Common myeloid progenitor, CD34-positive (primary cell): ENCODE measurements at regions not wholly inside any gene's neighbourhood (a gene's known extent, or its start where the extent isn't known, plus 50 kb on each side); places are given as distances from the start of the nearest gene placed in this dataset.

Experiments
- CTCF ChIA-PET: fragments of 350-600 bp; sonication (Branson Sonifier 250); formaldehyde crosslinking; loops from one replicate; lab custom pipeline; 2021; ENCODE audit warnings: antibody characterized with exemption; lab: Charles Lee
- POLR2A ChIA-PET: fragments of 350-600 bp; sonication (Branson Sonifier 250); formaldehyde crosslinking; loops from one replicate; lab custom pipeline; 2021; ENCODE audit warnings: antibody characterized with exemption; lab: Charles Lee
- DNase-seq, 3 donors: peaks; one replicate each; pipeline versions ENCODE4 v3.0.0 to v3.0.0-alpha.2; 2013
- H3K27ac ChIP-seq, 2 experiments: 1 replicate in 1 of 2; 2 replicates in 1 of 2; pipeline ENCODE4 v1.7.0; 2013; ENCODE audit warnings: inconsistent platforms in 2 of 2, low read length in 2 of 2, mild to moderate bottlenecking in 2 of 2, low read depth in 1 of 2, moderate library complexity in 1 of 2; ENCODE audit not compliant: severe bottlenecking in 2 of 2, insufficient read depth in 1 of 2, poor library complexity in 1 of 2
- H3K27me3 ChIP-seq, 5 experiments: replicated peaks in 2 of 5; 1 replicate in 3 of 5; 2 replicates in 2 of 5; pipeline versions ENCODE4 v1.6.1 to v1.7.0; 2013; ENCODE audit warnings: low read length in 4 of 5, mild to moderate bottlenecking in 2 of 5, moderate library complexity in 2 of 5, inconsistent platforms in 1 of 5; ENCODE audit not compliant: insufficient read depth in 5 of 5, control insufficient read depth in 4 of 5
- H3K36me3 ChIP-seq, 4 experiments: 1 replicate in 2 of 4; 2 replicates in 2 of 4; pipeline versions ENCODE4 v1.6.1 to v1.7.0; 2013; ENCODE audit warnings: low read length in 3 of 4, control low read depth in 1 of 4, mild to moderate bottlenecking in 1 of 4; ENCODE audit not compliant: control insufficient read depth in 4 of 4, insufficient read depth in 4 of 4
- H3K4me1 ChIP-seq, 4 experiments: 1 replicate in 3 of 4; 2 replicates in 1 of 4; pipeline versions ENCODE4 v1.6.1 to v1.7.1; 2013; ENCODE audit warnings: low read length in 3 of 4, mild to moderate bottlenecking in 3 of 4, control low read depth in 1 of 4, inconsistent platforms in 1 of 4, moderate library complexity in 1 of 4; ENCODE audit not compliant: control insufficient read depth in 4 of 4, insufficient read depth in 4 of 4; ENCODE audit errors: control extremely low read depth in 1 of 4
- H3K4me3 ChIP-seq, 7 experiments: 1 replicate in 4 of 7; 2 replicates in 3 of 7; pipeline versions ENCODE4 v1.5.1 to v1.7.0; 2013; ENCODE audit warnings: mild to moderate bottlenecking in 7 of 7, low read length in 6 of 7, moderate library complexity in 6 of 7, inconsistent platforms in 2 of 7, low read depth in 2 of 7, control low read depth in 1 of 7; ENCODE audit not compliant: insufficient read depth in 4 of 7, control insufficient read depth in 1 of 7; ENCODE audit errors: extremely low read depth in 1 of 7
- H3K9me3 ChIP-seq, 5 experiments: 1 replicate in 4 of 5; 2 replicates in 1 of 5; pipeline versions ENCODE4 v1.6.1 to v1.7.1; 2013; ENCODE audit warnings: low read length in 4 of 5, mild to moderate bottlenecking in 2 of 5, inconsistent platforms in 1 of 5, low read depth in 1 of 5, moderate library complexity in 1 of 5; ENCODE audit not compliant: control insufficient read depth in 4 of 5, insufficient read depth in 2 of 5; ENCODE audit errors: control extremely low read depth in 1 of 5
- WGBS: methylation state at CpG from one replicate; pipeline ENCODE4 v1.1.5; 2013; ENCODE audit not compliant: insufficient coverage; 5-methylcytosine and 5-hydroxymethylcytosine counted together

GRCh38 chr11:114928260-114928870 is 250.0 kb downstream of the NXPE2 start:
- Histone ChIP-seq H3K27me3 (no peaks in the 10 kb centered on the region), H3K36me3 (no peaks in the 10 kb centered on the region), H3K27ac (no peak overlapping the region), H3K4me3 (no peak overlapping the region), H3K4me1 (no peaks in the 10 kb centered on the region), H3K9me3 (peaks cover 0 to 2% (median 0%) of the 10 kb centered on the region in 5 experiments)
- CTCF ChIA-PET, result no interaction called here
- DNase-seq, result no peak
- WGBS, result 89% methylated on average over 6 of the region's 6 CpGs
- POLR2A ChIA-PET, result no interaction called here

- no peak for DNase-seq
- H3K4me1 ChIP-seq, result no peaks in the 10 kb centered on the region
- no peak overlapping the region for H3K4me3 ChIP-seq
- peaks cover 0 to 2% (median 0%) of the 10 kb centered on the region in 5 experiments for H3K9me3 ChIP-seq
- no peaks in the 10 kb centered on the region for H3K36me3 ChIP-seq
- H3K27me3 ChIP-seq, result no peaks in the 10 kb centered on the region
- WGBS, result 91% methylated on average over 6 of the region's 9 CpGs
- ChIA-PET CTCF (no interaction called here), POLR2A (no interaction called here)
- H3K27ac ChIP-seq, result no peak overlapping the region
Observed at GRCh38 chr11:114929351-114930000, 251.1 kb downstream of the NXPE2 start.

GRCh38 chr11:114938799-114939198 is 260.5 kb downstream of the NXPE2 start:
- CTCF ChIA-PET, result no interaction called here
- no peaks in the 10 kb centered on the region for H3K36me3 ChIP-seq
- no peak overlapping the region for H3K27ac ChIP-seq
- no peak for DNase-seq
- H3K4me3 ChIP-seq, result no peak overlapping the region
- no peaks in the 10 kb centered on the region for H3K4me1 ChIP-seq
- 95% methylated on average over 3 of the region's 3 CpGs for WGBS
- POLR2A ChIA-PET, result no interaction called here
- H3K27me3 ChIP-seq, result no peaks in the 10 kb centered on the region
- peaks cover 0 to 5% (median 0%) of the 10 kb centered on the region in 5 experiments for H3K9me3 ChIP-seq

GRCh38 chr11:114942207-114942606 is 263.9 kb downstream of the NXPE2 start:
- H3K36me3 ChIP-seq, result no peaks in the 10 kb centered on the region
- H3K4me3 ChIP-seq, result no peak overlapping the region
- no peak for DNase-seq
- no peaks in the 10 kb centered on the region for H3K4me1 ChIP-seq
- H3K27ac ChIP-seq, result no peak overlapping the region
- CTCF ChIA-PET, result no interaction called here
- POLR2A ChIA-PET, result no interaction called here
- no peaks in the 10 kb centered on the region for H3K27me3 ChIP-seq
- H3K9me3 ChIP-seq, result peaks cover 0 to 5% (median 0%) of the 10 kb centered on the region in 5 experiments

GRCh38 chr11:114949614-114950351 is 271.5 kb downstream of the NXPE2 start:
- H3K27me3 ChIP-seq, result no peaks in the 10 kb centered on the region
- ChIA-PET POLR2A (no interaction called here), CTCF (no interaction called here)
- H3K36me3 ChIP-seq, result no peaks in the 10 kb centered on the region
- no peaks in the 10 kb centered on the region for H3K9me3 ChIP-seq
- 97% methylated on average over 8 of the region's 13 CpGs for WGBS
- no peak for DNase-seq
- no peaks in the 10 kb centered on the region for H3K4me1 ChIP-seq
- no peak overlapping the region for H3K27ac ChIP-seq
- no peak overlapping the region for H3K4me3 ChIP-seq

- Histone ChIP-seq H3K4me3 (no peak overlapping the region), H3K27ac (no peak overlapping the region), H3K27me3 (no peaks in the 10 kb centered on the region), H3K4me1 (no peaks in the 10 kb centered on the region), H3K9me3 (no peaks in the 10 kb centered on the region), H3K36me3 (no peaks in the 10 kb centered on the region)
- ChIA-PET POLR2A (no interaction called here), CTCF (no interaction called here)
- no peak for DNase-seq
- 100% methylated on average over 1 of the region's 1 CpG for WGBS
Observed at GRCh38 chr11:114953039-114953438, 274.7 kb downstream of the NXPE2 start.

GRCh38 chr11:114955923-114956322 is 277.6 kb downstream of the NXPE2 start:
- DNase-seq, result no peak
- WGBS, result 100% methylated on average over 1 of the region's 1 CpG
- H3K9me3 ChIP-seq, result no peaks in the 10 kb centered on the region
- POLR2A ChIA-PET, result no interaction called here
- no peak overlapping the region for H3K27ac ChIP-seq
- no peaks in the 10 kb centered on the region for H3K27me3 ChIP-seq
- no peaks in the 10 kb centered on the region for H3K36me3 ChIP-seq
- no peak overlapping the region for H3K4me3 ChIP-seq
- CTCF ChIA-PET, result no interaction called here
- no peaks in the 10 kb centered on the region for H3K4me1 ChIP-seq
